ENCODE measurements at regions not wholly inside any gene's neighbourhood (a gene's known extent, or its start where the extent isn't known, plus 50 kb on each side); places are given as distances from the start of the nearest gene placed in this dataset.
"Not testable (repeated sequence)": the region's sequence is repeated elsewhere in the genome, so short reads cannot be mapped to it uniquely, and the experiment has no call there.

- not testable (repeated sequence) for FAIRE-seq; H3K36me3 ChIP-seq (ENCODE audit: control insufficient read depth, insufficient read depth, low read length); H3K4me3 ChIP-seq (ENCODE audit: low read depth, low read length); H3K27me3 ChIP-seq (ENCODE audit: control insufficient read depth, insufficient read depth, low read length)
- peak; percentile 39 for DNase-seq (ENCODE audit: low read depth)
Measured at GRCh38 chr4:49117951-49118350, 131.9 kb downstream of the CWH43 start.

GRCh38 chr4:49118379-49119212 lies 132.5 kb downstream of the CWH43 start:
- not testable (repeated sequence) for H3K4me3 ChIP-seq (ENCODE audit: low read depth, low read length); H3K36me3 ChIP-seq (ENCODE audit: control insufficient read depth, insufficient read depth, low read length); H3K27me3 ChIP-seq (ENCODE audit: control insufficient read depth, insufficient read depth, low read length); FAIRE-seq
- DNase-seq (ENCODE audit: low read depth): peak; percentile 34

DNA sequence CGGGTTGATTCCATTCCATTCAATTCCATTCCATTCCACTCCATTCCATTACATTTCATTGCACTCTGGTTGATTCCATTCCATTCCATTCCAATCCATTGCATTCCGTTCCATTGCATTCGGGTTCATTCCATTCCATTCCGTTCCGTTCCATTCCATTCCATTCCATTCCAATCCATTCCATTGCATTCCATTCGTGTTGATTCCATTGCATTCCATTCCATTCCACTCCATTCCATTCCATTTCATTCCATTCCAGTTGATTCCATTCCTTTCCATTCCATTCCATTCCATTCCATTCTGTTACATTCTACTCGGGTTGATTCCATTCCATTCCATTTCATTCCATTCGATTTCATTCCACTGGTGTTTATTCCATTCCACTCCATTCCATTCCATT lies 133.3 kb downstream of the CWH43 start:
- not testable (repeated sequence) for H3K36me3 ChIP-seq (ENCODE audit: control insufficient read depth, insufficient read depth, low read length); H3K4me3 ChIP-seq (ENCODE audit: low read depth, low read length); FAIRE-seq; H3K27me3 ChIP-seq (ENCODE audit: control insufficient read depth, insufficient read depth, low read length)
- peak; percentile 46 for DNase-seq (ENCODE audit: low read depth)

DNA sequence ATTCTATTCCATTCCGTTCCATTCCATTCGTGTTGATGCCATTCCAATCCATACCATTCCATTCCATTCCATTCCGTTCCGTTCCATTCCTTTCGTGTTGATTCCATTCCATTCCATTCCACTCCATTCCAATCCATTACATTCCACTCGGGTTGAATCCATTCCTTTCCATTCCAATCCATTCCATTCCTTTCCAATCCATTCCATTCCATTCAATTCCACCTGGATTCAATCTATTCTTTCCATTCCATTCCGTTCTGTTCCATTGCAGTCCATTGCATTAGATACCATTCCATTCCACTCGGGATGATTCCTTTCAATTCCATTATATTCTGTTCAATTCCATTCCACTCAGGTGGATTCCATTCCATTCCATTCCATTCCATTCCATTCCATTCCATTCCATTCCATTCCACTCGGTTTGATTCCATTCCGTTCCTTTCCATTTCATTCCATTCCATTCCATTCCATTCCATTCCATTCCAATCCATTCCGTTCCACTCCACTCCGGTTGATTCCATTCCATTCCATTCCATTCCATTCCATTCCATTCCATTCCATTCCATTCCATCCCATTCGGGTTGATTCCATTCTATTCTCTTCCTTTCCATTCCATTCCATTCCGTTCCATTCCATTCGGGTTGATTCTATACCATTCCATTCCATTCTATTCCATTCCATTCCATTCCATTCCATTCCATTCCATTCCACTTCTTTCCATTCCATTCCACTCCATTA lies 134.1 kb downstream of the CWH43 start:
- not testable (repeated sequence) for H3K27me3 ChIP-seq (ENCODE audit: control insufficient read depth, insufficient read depth, low read length); FAIRE-seq; H3K4me3 ChIP-seq (ENCODE audit: low read depth, low read length); H3K36me3 ChIP-seq (ENCODE audit: control insufficient read depth, insufficient read depth, low read length)
- peak; percentile 40 for DNase-seq (ENCODE audit: low read depth)

GRCh38 chr4:49120804-49121203 lies 134.7 kb downstream of the CWH43 start:
- H3K27me3 ChIP-seq (ENCODE audit: control insufficient read depth, insufficient read depth, low read length); FAIRE-seq; H3K4me3 ChIP-seq (ENCODE audit: low read depth, low read length); H3K36me3 ChIP-seq (ENCODE audit: control insufficient read depth, insufficient read depth, low read length): not testable (repeated sequence)
- peak; percentile 72 for DNase-seq (ENCODE audit: low read depth)

- DNase-seq (ENCODE audit: low read depth); H3K4me3 ChIP-seq (ENCODE audit: low read depth, low read length); H3K36me3 ChIP-seq (ENCODE audit: control insufficient read depth, insufficient read depth, low read length); H3K27me3 ChIP-seq (ENCODE audit: control insufficient read depth, insufficient read depth, low read length); FAIRE-seq: not testable (repeated sequence)
Measured at GRCh38 chr4:49126443-49126842, 140.4 kb downstream of the CWH43 start.

- H3K36me3 ChIP-seq (ENCODE audit: control insufficient read depth, insufficient read depth, low read length); FAIRE-seq; H3K27me3 ChIP-seq (ENCODE audit: control insufficient read depth, insufficient read depth, low read length); DNase-seq (ENCODE audit: low read depth); H3K4me3 ChIP-seq (ENCODE audit: low read depth, low read length): not testable (repeated sequence)
Measured at GRCh38 chr4:49126858-49127257, 140.8 kb downstream of the CWH43 start.

DNA sequence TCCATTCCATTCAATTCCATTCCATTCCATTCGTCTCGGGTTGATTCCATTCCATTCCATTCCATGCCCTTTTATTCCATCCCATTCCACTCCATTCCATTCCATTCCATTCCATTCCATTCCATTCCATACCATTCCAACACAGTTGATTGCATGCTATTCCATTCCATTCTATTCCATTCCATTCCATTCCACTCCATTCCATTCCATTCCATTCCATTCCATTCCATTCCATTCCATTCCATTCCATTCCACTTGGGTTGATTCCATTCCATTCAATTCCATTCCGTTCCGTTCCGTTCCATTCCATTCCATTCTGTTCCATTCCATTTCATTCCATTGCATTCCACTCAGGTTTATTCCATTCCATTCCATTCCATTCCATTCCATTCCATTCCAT lies 143.3 kb downstream of the CWH43 start:
- H3K27me3 ChIP-seq (ENCODE audit: control insufficient read depth, insufficient read depth, low read length); DNase-seq (ENCODE audit: low read depth); H3K36me3 ChIP-seq (ENCODE audit: control insufficient read depth, insufficient read depth, low read length); FAIRE-seq; H3K4me3 ChIP-seq (ENCODE audit: low read depth, low read length): not testable (repeated sequence)

GRCh38 chr4:49129870-49130269 lies 143.8 kb downstream of the CWH43 start:
- H3K4me3 ChIP-seq (ENCODE audit: low read depth, low read length); H3K27me3 ChIP-seq (ENCODE audit: control insufficient read depth, insufficient read depth, low read length); H3K36me3 ChIP-seq (ENCODE audit: control insufficient read depth, insufficient read depth, low read length); FAIRE-seq; DNase-seq (ENCODE audit: low read depth): not testable (repeated sequence)

DNA sequence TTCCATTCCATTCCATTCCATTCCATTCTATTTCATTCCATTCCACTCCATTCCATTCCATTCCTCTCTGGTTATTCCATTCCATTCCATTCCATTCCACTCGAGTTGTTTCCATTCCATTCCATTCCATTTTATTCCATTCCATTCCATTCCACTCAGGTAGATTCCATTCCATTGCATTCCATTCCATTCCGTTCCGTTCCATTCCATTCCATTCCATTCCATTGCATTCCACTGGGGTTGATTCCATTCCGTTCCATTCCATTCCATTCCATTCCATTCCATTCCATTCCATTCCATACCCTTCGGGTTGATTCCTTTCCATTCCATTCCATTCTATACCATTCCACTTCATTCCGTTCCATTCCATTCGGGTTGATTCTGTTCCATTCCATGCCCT lies 144.6 kb downstream of the CWH43 start:
- not testable (repeated sequence) for DNase-seq (ENCODE audit: low read depth); H3K27me3 ChIP-seq (ENCODE audit: control insufficient read depth, insufficient read depth, low read length); H3K36me3 ChIP-seq (ENCODE audit: control insufficient read depth, insufficient read depth, low read length); H3K4me3 ChIP-seq (ENCODE audit: low read depth, low read length); FAIRE-seq

GRCh38 chr4:49137043-49137442 lies 151.0 kb downstream of the CWH43 start:
- not testable (repeated sequence) for FAIRE-seq; H3K36me3 ChIP-seq (ENCODE audit: control insufficient read depth, insufficient read depth, low read length); H3K4me3 ChIP-seq (ENCODE audit: low read depth, low read length); H3K27me3 ChIP-seq (ENCODE audit: control insufficient read depth, insufficient read depth, low read length); DNase-seq (ENCODE audit: low read depth)

DNA sequence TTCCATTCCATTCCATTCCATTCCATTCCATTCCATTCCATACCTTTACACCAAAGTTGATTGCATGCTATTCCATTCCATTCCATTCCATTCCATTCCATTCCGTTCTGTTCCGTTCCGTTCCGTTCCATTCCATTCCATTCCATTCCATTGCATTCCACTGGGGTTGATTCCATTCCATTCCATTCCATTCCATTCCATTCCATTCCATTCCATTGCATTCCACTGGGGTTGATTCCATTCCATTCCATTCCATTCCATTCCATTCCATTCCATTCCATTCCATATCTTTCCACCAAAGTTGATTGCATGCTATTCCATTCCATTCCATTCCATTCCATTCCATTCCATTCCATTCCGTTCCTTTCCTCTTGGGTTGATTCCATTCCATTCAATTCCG lies 151.9 kb downstream of the CWH43 start:
- DNase-seq (ENCODE audit: low read depth); H3K4me3 ChIP-seq (ENCODE audit: low read depth, low read length); H3K36me3 ChIP-seq (ENCODE audit: control insufficient read depth, insufficient read depth, low read length); H3K27me3 ChIP-seq (ENCODE audit: control insufficient read depth, insufficient read depth, low read length); FAIRE-seq: not testable (repeated sequence)

DNA sequence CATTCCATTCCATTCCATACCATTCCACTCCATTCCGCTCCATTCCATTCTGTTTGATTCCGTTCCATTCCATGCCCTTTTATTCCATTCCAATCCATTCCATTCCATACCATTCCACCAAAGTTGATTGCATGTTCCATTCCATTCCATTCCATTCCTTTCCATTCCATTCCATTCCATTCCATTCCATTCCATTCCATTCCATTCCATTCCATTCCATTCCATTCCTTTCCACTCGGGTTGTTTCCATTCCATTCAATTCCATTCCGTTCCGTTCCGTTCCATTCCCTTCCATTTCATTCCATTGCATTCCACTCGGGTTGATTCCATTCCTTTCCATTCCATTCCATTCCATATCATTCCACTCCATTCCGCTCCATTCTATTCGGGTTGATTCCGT lies 152.7 kb downstream of the CWH43 start:
- not testable (repeated sequence) for H3K36me3 ChIP-seq (ENCODE audit: control insufficient read depth, insufficient read depth, low read length); H3K27me3 ChIP-seq (ENCODE audit: control insufficient read depth, insufficient read depth, low read length); H3K4me3 ChIP-seq (ENCODE audit: low read depth, low read length); FAIRE-seq; DNase-seq (ENCODE audit: low read depth)

- not testable (repeated sequence) for H3K27me3 ChIP-seq (ENCODE audit: control insufficient read depth, insufficient read depth, low read length); DNase-seq (ENCODE audit: low read depth); FAIRE-seq; H3K36me3 ChIP-seq (ENCODE audit: control insufficient read depth, insufficient read depth, low read length); H3K4me3 ChIP-seq (ENCODE audit: low read depth, low read length)
Measured at GRCh38 chr4:49139513-49139912, 153.4 kb downstream of the CWH43 start.

DNA sequence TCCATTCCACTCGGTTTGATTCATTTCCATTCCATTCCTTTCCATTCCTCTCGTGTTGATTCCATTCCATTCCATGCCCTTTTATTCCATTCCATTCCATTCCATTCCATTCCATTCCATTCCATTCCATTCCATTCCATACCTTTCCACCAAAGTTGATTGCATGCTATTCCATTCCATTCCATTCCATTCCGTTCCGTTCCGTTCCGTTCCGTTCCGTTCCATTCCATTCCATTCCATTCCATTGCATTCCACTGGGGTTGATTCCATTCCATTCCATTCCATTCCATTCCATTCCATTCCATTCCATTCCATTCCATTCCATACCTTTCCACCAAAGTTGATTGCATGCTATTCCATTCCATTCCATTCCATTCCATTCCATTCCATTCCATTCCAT lies 154.3 kb downstream of the CWH43 start:
- DNase-seq (ENCODE audit: low read depth); FAIRE-seq: not testable (repeated sequence)

More for the DNA sequence above, 154.3 kb downstream of the CWH43 start:
- H3K36me3 ChIP-seq (ENCODE audit: control insufficient read depth, insufficient read depth, low read length); H3K4me3 ChIP-seq (ENCODE audit: low read depth, low read length); H3K27me3 ChIP-seq (ENCODE audit: control insufficient read depth, insufficient read depth, low read length): not testable (repeated sequence)
